CD4-positive, alpha-beta T cell treated with Interleukin-12 subunit alpha and Interleukin-12 subunit beta, for 1 hour (primary cell): ENCODE measurements at regions not wholly inside any gene's neighbourhood (a gene's known extent, or its start where the extent isn't known, plus 50 kb on each side); places are given as distances from the start of the nearest gene placed in this dataset.
"Not testable (repeated sequence)": the region's sequence is repeated elsewhere in the genome, so short reads cannot be mapped to it uniquely, and the experiment has no call there.

Source experiments
- DNase-seq: peaks from one replicate; pipeline ENCODE4 v3.0.0-alpha.2; 2020

DNA sequence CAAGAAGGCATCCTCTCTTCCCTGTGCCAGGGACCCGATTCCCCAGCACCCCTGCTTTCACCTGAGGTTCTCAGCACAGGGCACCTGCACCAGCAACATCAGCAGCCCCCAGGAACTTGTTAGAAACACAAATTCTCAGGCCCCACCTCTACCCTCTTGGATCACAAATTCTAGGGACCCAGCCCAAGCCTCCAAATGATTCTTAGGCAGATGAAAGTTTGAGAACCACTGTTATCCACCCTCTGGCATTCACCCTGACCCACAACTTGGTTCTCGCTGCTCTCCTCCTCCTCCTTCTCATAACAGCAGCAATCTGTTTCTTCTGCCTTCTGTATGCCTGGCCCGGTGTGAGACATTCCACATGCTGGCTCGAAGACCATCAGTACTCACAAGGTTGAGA lies 60.3 kb upstream of the HIVEP3 start:
- no peak for DNase-seq

DNA sequence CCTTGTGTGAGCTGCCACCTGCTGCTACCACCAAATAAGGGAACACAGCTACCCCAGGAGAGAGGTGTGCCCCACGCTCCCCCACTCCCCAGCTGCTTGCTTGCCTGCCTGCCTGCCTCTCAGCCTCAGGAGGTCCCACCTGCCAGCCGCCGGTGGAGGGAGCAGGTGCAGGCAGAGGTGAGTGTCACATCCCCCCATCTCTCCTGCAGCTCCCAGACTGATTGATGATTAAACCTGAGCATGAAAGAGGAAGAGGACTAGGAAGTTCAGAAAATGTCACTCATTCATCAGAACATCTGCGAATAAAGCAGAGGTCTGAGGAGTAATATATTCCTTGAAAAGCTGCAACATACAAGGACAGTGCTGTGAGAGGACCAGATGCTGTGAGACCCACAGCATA lies 58.6 kb upstream of the HIVEP3 start:
- DNase-seq, result no peak

DNA sequence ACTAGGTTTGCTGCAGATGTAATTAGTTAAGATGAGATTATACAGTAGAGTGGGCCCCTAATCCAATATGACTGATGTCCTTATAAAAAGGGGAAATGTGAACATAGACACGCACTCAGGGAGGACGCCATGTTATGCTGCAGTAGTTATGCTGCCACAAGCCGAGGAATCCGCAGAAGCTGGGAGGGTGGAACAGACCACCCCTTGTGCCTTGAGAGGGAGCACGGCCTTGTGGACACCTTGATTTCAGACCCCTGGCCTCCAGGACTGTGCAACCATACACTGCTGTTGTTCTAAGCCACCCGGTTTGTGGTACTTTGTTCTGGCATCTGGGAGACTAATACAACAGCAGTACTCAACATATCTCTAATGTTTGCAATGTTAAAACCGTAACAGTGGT lies 57.9 kb upstream of the HIVEP3 start:
- DNase-seq, result no peak

DNA sequence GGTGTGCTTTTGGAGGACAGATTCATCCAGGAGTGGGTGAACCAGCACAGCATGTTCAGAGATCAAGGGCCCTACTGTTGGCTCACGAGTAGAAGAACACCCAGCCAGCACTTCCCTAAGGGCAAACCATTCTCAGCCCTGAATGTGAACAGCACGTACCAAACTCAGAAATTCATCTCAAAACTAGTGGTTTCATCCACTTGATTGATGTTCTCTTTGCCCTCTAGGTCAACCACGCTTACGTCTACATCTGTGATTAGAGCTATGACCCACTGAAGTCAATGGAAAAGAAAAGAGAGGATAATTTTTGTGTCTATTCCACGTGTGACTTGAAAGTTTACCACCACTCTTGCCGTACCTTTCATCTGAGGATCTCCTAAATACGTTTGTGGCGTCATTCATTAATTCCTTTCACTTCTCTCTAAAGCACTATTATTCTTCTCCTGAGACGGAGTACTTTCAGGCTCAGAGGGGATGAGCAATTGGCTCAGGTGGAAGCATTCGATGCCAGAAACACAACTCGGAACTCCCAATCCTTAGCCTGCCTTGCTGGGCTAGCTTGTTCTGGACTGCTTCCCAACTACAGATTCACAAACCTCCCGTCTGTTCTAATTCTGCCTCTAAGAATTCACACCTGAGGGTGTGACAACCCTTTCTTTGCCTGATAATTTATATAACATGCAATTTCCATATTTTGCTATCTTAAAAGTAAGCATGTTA lies 57.3 kb upstream of the HIVEP3 start:
- no peak for DNase-seq

DNA sequence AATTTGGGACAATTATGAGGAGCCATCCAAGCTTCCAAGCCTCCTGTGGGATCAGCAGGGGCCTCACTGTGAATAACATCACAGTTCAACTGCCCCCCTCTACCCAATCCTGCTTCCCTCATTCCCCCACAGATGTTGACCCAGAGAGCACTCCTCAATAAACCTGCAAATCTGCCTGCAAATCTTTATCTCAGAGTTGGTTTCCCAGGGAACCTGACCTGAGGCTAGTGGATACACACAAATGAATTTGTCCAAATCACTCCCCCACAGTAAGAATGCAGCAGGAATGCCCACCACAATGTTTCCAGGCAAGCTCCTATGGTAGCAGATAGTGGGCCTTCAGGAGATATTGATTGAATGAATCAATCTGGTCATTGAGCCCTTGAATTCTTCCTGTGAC lies 56.4 kb upstream of the HIVEP3 start:
- DNase-seq, result no peak

DNA sequence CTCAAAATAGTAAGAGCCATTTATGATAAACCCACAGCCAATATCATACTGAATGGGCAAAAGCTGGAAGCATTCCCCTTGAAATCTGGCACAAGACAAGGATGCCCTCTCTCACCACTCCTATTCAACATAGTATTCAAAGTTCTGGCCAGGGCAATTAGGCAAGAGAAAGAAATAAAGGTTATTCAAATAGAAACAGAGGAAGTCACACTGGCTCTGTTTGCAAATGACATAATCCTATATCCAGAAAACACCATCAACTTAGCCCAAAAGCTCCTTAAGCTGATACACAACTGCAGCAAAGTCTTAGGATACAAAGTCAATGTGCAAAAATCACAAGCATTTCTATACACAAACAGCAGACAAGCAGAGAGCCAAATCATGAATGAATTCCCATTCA lies 49.8 kb upstream of the HIVEP3 start:
- DNase-seq, result not testable (repeated sequence)
